Esophagus squamous epithelium (tissue), 4 donors: ENCODE measurements at regions not wholly inside any gene's neighbourhood (a gene's known extent, or its start where the extent isn't known, plus 50 kb on each side); places are given as distances from the start of the nearest gene placed in this dataset.

Source experiments
- CTCF ChIP-seq, 6 experiments: fragments of 450-650 bp in 4 of 6; fragments of 200-600 bp in 2 of 6; sonication (generic) in 2 of 6; IDR thresholded peaks; one replicate each; pipeline ENCODE4 v1.5.1; 2016 to 2019; ENCODE audit warnings: antibody characterized with exemption in 6 of 6, mild to moderate bottlenecking in 4 of 6, moderate library complexity in 4 of 6
- POLR2A ChIP-seq, 4 donors: fragments of 450-650 bp; IDR thresholded peaks; one replicate each; pipeline ENCODE4 v1.6.1; 2017; ENCODE audit warnings: antibody characterized with exemption in 4 of 4, mild to moderate bottlenecking in 4 of 4, moderate library complexity in 3 of 4

- TF ChIP-seq CTCF (IDR thresholded peaks at IDR 0.05) (no peak), POLR2A (IDR thresholded peaks at IDR 0.05) (no peak)
Observed at GRCh38 chr1:233516732-233517131, 97.2 kb upstream of the KCNK1 start.
